Adrenal gland (tissue), 9 donors: ENCODE measurements at regions not wholly inside any gene's neighbourhood (a gene's known extent, or its start where the extent isn't known, plus 50 kb on each side); places are given as distances from the start of the nearest gene placed in this dataset.

ENCODE experiments used
- DNase-seq, 7 donors: peaks; one replicate each; pipeline ENCODE4 v3.0.0-alpha.2; 2019 to 2020
- H3K27ac ChIP-seq, 5 donors: fragments of 200-600 bp; sonication (generic) in 4 of 5; 1 replicate in 3 of 5; 2 replicates in 2 of 5; pipeline versions ENCODE4 v1.5.1 to v1.8.0; 2016 to 2020; ENCODE audit warnings: mild to moderate bottlenecking in 1 of 5
- H3K27me3 ChIP-seq: fragments of 200-600 bp; 2 replicates; pipeline ENCODE4 v1.8.0; 2021
- H3K36me3 ChIP-seq, 2 donors: fragments of 200-600 bp; replicated peaks in 1 of 2; 1 replicate in 1 of 2; 2 replicates in 1 of 2; pipeline versions ENCODE4 v1.5.1 to v1.8.0; 2018 to 2022
- H3K4me1 ChIP-seq, 2 donors: fragments of 200-600 bp; replicated peaks in 1 of 2; 1 replicate in 1 of 2; 2 replicates in 1 of 2; pipeline versions ENCODE4 v1.5.1 to v1.8.0; 2018 to 2021
- H3K4me3 ChIP-seq, 4 donors: fragments of 200-600 bp; sonication (generic) in 3 of 4; one replicate each; pipeline ENCODE4 v1.5.1; 2016 to 2018
- H3K9me3 ChIP-seq, 3 donors: fragments of 200-600 bp; sonication (generic) in 1 of 3; replicated peaks in 1 of 3; 1 replicate in 2 of 3; 2 replicates in 1 of 3; pipeline versions ENCODE4 v1.5.1 to v1.8.0; 2016 to 2021
- POLR2A ChIP-seq, 2 donors: fragments of 450-650 bp; IDR thresholded peaks; one replicate each; pipeline ENCODE4 v1.6.1; 2017; ENCODE audit warnings: antibody characterized with exemption in 2 of 2, mild to moderate bottlenecking in 2 of 2, moderate library complexity in 1 of 2
- WGBS, 4 donors: extraction: QIAGEN DNeasy Blood & Tissue Kit in 2 of 4; methylation state at CpG; one replicate each; pipeline versions ENCODE4 v1.1.5 to v1.1.7; 2013 to 2017; 5-methylcytosine and 5-hydroxymethylcytosine counted together
- intact Hi-C, 2 donors: fragments of 100-400 bp; cut with DNase I; formaldehyde crosslinking; loops; one replicate each; pipeline versions ENCODE4 v1.14.1 to v1.15.0; 2022 to 2023
- TF ChIP-seq, protein P1 (sequence below), 6 experiments: fragments of 450-650 bp in 4 of 6; fragments of 200-600 bp in 2 of 6; sonication (generic) in 1 of 6; IDR thresholded peaks; 1 replicate in 5 of 6; 2 replicates in 1 of 6; pipeline versions ENCODE4 v1.5.1 to v1.8.0; 2016 to 2021; ENCODE audit warnings: antibody characterized with exemption in 6 of 6, mild to moderate bottlenecking in 2 of 6, moderate library complexity in 1 of 6
- donor health status: healthy with polysubstance abuse.
- donor health status: Bipolar disorder and iron deficiency.
- donor health status: DM: yes; HTN: yes; CAD: no.
- donor health status: DM: no; HTN: no; CAD: no.
- donor health status: DM: no; HTN: no; CAD: no.

DNA sequence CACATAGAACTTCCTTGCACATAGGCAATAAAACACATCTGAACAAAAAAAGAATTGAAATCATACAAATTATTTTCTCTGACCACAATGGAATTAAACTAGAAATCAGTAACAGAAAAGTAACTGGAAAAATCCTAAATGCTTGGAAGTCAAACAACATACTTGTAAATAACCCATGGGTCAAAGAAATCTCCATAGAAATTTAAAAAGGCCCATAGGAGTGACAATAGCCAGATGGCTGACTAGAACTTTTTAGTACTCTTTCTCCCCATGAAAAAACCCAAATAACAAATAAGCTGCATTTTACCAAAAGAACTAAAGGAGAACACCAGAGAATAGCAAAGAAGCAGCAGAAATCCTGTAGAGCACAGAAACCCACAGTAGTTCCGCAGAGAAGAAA, 139.2 kb upstream of the COL3A1 start:
- H3K27ac ChIP-seq: no peak overlapping the region
- no peaks in the 10 kb centered on the region for H3K4me1 ChIP-seq
- intact Hi-C loops: no loop called here
- no peaks in the 10 kb centered on the region for H3K36me3 ChIP-seq
- H3K4me3 ChIP-seq: no peak overlapping the region
- H3K27me3 ChIP-seq: no peaks in the 10 kb centered on the region
- 2 to 47% (median 37%) methylated on average over 1 of the region's 1 CpG for WGBS, 4 donors
- no peak for DNase-seq
- no peak for TF ChIP-seq POLR2A (IDR thresholded peaks at IDR 0.05)
- TF ChIP-seq, protein P1, sequence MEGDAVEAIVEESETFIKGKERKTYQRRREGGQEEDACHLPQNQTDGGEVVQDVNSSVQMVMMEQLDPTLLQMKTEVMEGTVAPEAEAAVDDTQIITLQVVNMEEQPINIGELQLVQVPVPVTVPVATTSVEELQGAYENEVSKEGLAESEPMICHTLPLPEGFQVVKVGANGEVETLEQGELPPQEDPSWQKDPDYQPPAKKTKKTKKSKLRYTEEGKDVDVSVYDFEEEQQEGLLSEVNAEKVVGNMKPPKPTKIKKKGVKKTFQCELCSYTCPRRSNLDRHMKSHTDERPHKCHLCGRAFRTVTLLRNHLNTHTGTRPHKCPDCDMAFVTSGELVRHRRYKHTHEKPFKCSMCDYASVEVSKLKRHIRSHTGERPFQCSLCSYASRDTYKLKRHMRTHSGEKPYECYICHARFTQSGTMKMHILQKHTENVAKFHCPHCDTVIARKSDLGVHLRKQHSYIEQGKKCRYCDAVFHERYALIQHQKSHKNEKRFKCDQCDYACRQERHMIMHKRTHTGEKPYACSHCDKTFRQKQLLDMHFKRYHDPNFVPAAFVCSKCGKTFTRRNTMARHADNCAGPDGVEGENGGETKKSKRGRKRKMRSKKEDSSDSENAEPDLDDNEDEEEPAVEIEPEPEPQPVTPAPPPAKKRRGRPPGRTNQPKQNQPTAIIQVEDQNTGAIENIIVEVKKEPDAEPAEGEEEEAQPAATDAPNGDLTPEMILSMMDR (IDR thresholded peaks at IDR 0.05): no peak
- H3K9me3 ChIP-seq: no peaks in the 10 kb centered on the region

DNA sequence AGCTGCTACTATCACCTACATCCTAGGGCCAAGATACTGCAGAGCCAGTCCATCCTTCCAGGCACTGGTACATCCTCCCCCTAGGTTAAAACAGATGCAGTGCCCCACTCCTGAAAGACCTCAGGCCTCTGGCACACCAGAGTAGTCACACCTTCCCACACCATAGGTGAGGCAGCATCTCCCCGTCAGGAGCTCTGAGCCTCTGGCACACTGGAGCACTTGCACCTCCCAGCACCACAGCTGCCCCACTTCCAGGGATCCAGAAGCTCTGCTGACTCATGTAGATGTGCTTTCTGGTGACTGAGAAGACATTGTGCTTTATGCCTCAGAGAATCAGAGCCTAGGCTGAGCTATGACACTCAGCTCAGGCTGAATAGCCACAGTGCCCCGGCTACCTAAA, 138.4 kb upstream of the COL3A1 start:
- H3K27ac ChIP-seq: no peak overlapping the region

DNA sequence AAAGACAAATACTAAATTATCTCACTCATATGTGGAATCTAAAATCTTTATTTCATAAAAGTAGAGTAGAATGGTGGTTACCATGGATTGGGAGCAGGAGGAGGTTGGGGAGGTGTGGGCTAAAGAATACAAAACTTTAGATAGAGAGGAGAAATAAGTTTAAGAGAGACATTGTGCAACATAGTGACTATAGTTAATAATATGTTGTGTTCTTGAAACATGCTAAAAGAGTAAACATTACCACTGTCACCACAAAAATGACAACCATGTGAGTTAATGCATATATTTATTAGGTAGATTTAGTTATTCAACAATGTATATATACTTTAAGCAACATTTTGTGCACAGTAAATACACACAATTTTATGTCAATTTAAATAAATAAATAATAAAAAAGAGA, 128.5 kb upstream of the COL3A1 start:
- Histone ChIP-seq H3K36me3 (no peaks in the 10 kb centered on the region), H3K4me3 (no peak overlapping the region), H3K27me3 (no peaks in the 10 kb centered on the region), H3K9me3 (no peaks in the 10 kb centered on the region), H3K4me1 (no peaks in the 10 kb centered on the region), H3K27ac (no peak overlapping the region)
- intact Hi-C loops: no loop called here
- no peak for TF ChIP-seq POLR2A (IDR thresholded peaks at IDR 0.05)
- TF ChIP-seq, protein P1 (IDR thresholded peaks at IDR 0.05): no peak
- no peak for DNase-seq

More for the DNA sequence above, 138.4 kb upstream of the COL3A1 start:
- Histone ChIP-seq H3K9me3 (no peaks in the 10 kb centered on the region), H3K4me3 (no peak overlapping the region), H3K4me1 (no peaks in the 10 kb centered on the region), H3K36me3 (no peaks in the 10 kb centered on the region), H3K27me3 (no peaks in the 10 kb centered on the region)
- 92 to 100% (median 95%) methylated on average over 1 to 2 of the region's 2 CpGs; no CpG with 5 or more reads in 1 of the 4 donors for WGBS, 4 donors
- TF ChIP-seq, protein P1 (IDR thresholded peaks at IDR 0.05): no peak
- no peak for TF ChIP-seq POLR2A (IDR thresholded peaks at IDR 0.05)
- DNase-seq: no peak
- intact Hi-C loops: no loop called here

DNA sequence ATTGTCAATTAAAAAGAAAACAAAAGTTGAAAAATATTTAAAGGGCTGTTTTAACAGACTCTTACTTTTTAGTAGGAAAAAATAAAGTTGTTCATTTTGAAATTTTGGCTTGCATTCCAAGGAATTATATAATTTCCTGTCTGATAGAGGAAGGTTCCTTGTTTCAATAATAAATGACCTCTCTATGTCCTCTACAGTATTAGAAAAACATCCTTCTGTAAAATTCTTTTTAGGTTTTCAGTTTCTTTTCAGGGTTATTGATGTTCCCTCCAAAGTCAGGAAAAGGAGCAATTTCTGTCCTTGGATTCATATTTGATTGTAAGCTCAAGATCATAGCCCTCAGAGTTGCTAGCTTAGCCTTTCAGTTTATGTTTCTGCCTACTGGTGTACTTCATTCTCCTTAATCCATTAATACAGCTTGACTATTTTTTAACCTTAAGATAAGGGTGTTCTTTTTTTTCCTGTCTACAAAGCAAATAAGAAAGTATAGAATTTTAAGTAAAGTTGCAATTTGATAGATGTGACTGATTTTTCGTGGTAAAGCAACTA, 125.2 kb upstream of the COL3A1 start:
- WGBS, 4 donors: 0 to 46% (median 41%) methylated on average over 1 of the region's 1 CpG
- intact Hi-C loops: no loop called here
- Histone ChIP-seq H3K36me3 (no peaks in the 10 kb centered on the region), H3K27me3 (no peaks in the 10 kb centered on the region), H3K4me3 (no peak overlapping the region), H3K27ac (no peak overlapping the region), H3K9me3 (no peaks in the 10 kb centered on the region), H3K4me1 (peaks cover 0 to 3% of the 10 kb centered on the region in 2 donors)
- DNase-seq: no peak
- no peak for TF ChIP-seq POLR2A (IDR thresholded peaks at IDR 0.05)
- TF ChIP-seq, protein P1 (IDR thresholded peaks at IDR 0.05): no peak
